HG03521 (cell line): ENCODE measurements at regions not wholly inside any gene's neighbourhood (a gene's known extent, or its start where the extent isn't known, plus 50 kb on each side); places are given as distances from the start of the nearest gene placed in this dataset.

Experiments
- ATAC-seq: cut with Tn5 transposase; IDR thresholded peaks from one replicate; pipeline ENCODE4 v1.9.1; 2021; ENCODE audit warnings: mild to moderate bottlenecking, moderate library complexity; ENCODE audit not compliant: unreplicated experiment

DNA sequence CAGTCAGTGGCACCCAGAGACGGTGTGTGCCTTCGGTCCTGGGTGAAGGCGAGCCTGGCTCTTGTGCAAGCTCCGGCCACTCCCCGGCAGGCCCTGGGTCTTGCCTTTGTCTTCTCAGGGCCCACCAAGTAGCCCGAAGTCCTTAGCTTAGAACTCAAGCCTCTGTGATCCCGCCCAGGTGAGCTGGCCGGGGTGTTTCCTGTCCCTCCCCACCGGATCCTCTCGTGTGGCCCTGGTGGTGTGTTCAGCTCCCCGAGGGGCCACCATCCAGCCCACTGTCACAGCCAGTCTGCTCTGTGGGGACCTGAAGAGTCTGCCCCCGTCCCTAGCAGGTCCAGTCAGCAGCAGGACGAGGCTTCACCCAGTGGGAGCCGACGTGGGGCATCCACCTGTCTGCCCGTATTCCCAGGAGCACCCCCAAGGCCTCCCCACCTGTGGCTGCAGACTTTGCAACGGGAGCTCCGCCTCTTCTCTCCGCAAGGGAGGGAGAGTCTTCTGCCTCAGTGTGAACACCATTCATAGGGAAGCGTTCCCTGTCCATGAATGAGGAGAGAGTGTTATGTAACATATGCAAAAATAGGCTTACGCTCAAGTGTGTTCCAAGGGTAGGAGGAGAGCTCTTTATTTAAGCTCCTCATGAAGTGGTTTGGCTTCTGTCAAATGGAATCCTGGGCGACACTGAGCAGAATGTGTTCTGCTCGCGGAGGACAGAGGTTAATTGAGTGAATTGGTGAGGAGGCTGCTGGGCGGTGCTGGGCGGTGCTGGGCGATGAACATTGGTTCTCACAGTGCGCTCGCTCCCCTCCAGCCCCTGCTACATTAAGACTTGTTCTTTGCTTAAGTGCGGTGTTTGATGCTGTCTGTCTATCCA, 108.9 kb downstream of the CRYAA start:
- ATAC-seq, result no peak

GRCh38 chr21:43276811-43277210, 108.0 kb downstream of the CRYAA start:
- ATAC-seq, result no peak

DNA sequence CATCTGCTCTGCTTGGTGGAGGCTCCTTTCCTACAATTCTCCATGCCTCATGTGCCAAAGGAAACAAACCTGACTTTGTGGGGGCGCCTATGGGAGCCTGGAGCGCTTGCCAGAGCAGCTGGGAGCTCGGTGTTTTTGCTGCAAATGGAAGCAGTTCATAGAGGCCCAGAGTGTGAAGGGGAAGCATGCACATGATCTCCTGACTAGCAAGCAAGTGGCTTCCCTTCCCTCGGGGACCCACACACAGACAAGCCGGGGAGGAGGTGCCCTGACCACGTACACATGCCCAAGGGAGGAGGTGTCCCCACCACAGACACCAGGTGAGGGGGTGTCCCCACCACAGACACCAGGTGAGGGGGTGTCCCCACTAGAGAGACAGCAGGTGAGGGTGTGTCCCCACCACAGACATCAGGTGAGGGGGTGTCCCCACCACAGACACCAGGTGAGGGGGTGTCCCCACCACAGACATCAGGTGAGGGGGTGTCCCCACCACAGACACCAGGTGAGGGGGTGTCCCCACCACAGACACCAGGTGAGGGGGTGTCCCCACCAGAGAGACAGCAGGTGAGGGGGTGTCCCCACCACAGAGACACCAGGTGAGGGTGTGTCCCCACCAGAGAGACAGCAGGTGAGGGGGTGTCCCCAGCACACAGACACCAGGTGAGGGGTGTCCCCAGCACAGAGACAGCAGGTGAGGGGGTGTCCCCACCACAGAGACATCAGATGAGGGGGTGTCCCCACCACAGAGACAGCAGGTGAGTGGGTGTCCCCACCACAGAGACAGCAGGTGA, 106.8 kb downstream of the CRYAA start:
- no peak for ATAC-seq

- ATAC-seq, result no peak
Observed at GRCh38 chr21:43274946-43275310, 106.1 kb downstream of the CRYAA start.

- no peak for ATAC-seq
Observed at GRCh38 chr21:43274022-43274945, 105.5 kb downstream of the CRYAA start.

DNA sequence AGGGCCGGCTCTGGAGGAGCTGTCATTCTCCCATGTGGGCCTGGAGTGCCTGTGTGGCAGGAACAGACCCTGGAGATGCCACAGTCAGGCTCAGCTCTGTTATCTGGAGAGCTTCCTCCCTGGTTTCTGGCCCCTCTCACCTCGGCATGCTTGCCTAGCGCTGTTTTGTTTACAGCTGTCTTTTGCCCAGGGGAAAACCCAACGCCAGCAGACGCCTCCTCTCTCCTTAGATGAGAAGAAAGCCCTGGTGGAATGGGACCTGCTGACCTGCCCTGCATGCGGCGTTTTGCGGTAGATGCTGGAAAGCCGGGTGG, 104.9 kb downstream of the CRYAA start:
- no peak for ATAC-seq

DNA sequence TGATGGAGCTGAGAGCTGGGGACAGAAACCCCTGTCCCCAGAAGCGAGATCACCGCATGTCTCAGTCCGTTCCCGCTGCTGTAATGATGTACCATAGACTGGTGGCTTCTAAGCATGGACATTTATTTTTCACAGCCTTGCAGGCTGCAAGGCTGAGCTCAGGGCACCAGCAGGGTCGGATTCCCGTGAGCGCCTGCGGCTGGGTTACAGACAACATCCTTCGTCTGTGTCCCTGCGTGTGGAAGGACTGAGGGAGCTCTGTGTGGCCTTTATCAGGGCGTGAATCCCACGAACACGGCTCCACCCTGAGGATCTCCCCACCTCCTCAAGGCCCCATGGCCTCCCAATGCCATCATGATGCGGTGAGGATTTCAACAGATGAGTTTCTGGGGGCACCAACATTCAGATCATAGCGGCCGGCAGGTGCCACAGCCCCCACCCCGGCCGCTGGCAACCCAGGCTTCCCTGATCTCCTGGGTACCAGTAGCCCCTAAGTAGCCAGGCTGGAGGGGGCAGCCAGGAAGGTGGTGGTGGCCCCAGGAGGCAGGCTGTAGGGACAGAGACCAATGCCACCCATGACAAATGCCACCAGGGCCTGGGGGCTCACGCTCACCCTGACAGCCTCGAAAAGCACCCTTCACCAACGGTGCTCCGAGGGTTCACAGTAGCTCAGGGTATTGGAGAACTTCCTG, 104.4 kb downstream of the CRYAA start:
- no peak for ATAC-seq

DNA sequence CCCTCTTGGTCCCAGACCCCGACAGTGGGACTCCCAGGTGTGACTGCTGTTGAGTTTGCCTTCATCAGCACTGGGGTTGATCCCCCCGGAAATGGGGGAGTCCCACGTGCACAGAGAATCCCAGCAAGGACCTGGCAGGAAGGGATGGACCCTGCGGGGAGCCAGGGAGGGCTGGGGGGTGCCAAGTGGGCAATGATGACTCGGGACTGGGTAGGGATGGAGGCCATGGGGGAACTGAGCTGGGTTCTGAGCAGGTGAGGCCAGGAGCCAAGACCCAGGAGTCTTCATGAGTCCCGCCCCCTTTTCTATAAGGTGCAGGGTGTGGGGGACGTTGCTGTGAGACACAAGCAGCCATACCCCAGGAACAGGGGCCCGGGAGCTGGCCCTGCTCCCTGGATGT, 103.8 kb downstream of the CRYAA start:
- no peak for ATAC-seq

DNA sequence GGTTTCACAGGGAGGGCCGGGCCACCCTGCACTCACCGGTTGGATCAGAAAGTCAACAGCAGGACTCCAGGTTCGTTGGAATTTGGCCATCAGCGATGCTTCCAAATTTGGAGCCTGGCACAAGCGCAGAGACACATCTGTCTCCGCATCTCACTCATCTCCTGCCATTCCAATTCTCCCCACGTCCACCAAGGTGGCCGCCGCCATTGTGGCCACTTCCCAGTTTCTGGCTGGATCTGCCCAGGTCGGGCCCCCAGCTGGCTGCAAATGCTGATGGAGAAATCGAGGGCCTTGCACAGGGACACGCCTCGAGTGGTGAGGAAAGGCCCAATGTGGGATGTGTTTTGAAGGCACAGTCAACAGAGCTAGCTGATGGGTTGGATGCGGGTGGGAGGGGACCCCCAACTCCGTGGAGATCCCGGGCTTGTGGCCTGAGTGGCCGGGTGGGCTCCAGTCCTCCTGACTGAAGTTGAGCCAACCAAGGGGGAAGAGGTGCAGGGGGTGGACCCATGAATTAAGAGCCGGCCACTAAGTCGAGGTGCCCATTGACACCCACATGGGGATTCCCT, 102.7 kb downstream of the CRYAA start:
- ATAC-seq, result no peak

DNA sequence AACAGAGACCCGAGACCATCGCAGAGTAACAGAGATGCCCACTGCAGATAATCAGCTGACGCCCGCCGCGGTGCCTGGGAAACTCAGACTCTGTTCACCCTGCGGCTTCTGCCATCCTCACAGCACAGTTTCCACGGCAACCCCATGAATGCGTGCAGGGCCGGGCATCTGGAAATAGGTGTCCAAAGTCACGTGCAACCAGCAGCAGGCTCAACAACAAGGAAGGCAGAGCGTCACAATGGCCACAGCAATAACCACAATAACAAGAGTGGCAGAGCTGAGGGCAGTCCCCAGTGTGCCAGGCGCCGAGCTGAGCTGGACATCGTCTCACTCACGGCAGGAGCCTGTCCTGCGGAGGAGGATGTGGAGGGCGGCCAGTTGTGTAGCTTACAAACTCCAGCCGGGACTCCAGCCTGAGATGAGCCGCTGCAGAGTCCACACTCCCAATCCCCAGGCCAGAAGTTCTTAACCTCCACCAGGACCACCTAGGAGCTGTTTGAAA, 102.0 kb downstream of the CRYAA start:
- ATAC-seq, result no peak

DNA sequence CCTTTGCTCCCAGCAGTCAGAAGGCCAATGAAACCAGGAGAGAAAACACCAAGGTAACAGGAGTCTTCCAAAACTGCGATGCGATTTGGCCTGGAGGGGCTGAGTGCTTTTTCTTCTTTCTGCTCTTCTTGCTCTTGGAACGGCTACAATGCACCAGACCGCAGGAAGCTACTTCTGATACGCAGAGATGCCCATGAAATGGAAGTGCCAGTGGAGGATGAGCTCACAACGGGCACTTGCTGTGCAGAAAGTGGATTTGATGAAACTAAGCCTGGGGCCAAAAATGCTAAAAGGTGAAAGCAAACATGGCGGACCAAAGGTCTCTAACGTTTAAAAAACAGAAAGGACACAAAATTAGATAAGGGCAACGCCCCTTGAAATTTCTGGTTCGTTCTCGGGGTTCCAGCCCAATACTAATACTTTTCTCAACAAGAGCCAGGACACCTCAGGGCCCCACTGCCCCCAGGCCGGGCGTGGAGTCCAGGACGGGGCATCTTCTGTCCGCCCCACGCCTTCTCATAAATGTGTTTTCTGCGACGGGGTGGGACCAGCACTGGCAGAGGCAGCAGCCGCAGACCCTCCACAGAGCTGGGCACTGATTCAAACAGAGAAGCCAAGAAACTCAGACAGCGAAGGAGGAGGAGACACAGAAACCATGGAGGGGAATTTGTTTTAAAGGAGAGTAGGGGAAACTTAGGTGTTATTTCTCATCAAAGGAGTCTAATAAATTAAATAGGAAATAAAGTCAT, 101.3 kb downstream of the CRYAA start:
- ATAC-seq, result no peak

DNA sequence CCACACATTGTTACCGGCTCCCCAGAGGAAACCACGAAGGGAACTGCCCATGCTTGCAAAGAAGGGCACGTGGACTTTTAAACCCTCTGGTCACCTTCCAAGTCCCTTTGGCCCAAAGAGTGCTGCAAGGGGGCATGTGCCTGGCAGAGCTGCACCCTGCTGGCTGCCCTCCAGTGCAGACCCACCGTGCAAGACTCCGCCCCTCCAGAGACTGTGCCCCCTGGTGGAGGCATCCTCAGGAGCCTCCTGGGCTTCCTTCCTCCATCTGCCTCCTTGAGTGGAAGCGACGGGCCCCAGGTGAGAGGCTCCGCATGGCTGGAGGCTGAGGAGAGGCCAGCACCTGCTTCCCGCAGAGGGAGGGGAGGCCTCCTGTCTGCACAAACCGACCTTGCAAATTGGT, 100.6 kb downstream of the CRYAA start:
- ATAC-seq, result no peak

DNA sequence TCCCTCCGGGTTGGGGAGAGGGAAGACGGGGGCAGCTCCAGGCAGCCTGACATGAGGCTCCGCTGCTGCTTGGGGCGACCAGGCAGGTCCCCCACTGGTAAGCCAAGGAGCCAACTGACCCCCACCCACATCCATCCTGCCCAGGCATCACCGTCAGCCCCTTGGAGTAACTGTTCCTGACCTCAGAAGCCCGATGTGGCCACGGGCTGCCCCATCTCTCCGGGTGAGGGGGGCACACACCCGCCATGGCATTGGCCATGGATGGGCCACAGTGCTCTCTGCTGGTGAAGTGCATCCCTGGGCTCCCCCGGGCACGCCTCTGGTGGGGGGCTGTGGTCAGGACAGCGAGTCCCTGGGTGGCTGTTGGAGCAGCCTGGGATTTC, 100.0 kb downstream of the CRYAA start:
- ATAC-seq, result no peak

GRCh38 chr21:43268086-43268803, 99.4 kb downstream of the CRYAA start:
- no peak for ATAC-seq

GRCh38 chr21:43267391-43268085, 98.7 kb downstream of the CRYAA start:
- no peak for ATAC-seq

- ATAC-seq, result no peak
Observed at GRCh38 chr21:43266534-43266933, 97.7 kb downstream of the CRYAA start.

GRCh38 chr21:43262427-43262826, 93.6 kb downstream of the CRYAA start:
- ATAC-seq, result no peak
